ENCODE measurements at regions not wholly inside any gene's neighbourhood (a gene's known extent, or its start where the extent isn't known, plus 50 kb on each side); places are given as distances from the start of the nearest gene placed in this dataset.
"Not testable (repeated sequence)": the region's sequence is repeated elsewhere in the genome, so short reads cannot be mapped to it uniquely, and the experiment has no call there.

- no peak for TF ChIP-seq RARB (CRISPR knock-in tag; IDR thresholded peaks at IDR 0.05)
- no peak for TF ChIP-seq GLIS3 (CRISPR knock-in tag; IDR thresholded peaks at IDR 0.05)
- TF ChIP-seq ISL1 (CRISPR knock-in tag; IDR thresholded peaks at IDR 0.05): no peak
- no peak for TF ChIP-seq PPARA (CRISPR knock-in tag; IDR thresholded peaks at IDR 0.05; ENCODE audit: borderline replicate concordance)
- TF ChIP-seq ARNTL (CRISPR knock-in tag; IDR thresholded peaks at IDR 0.05; ENCODE audit: borderline replicate concordance, low read depth): no peak
- no peak for TF ChIP-seq BACH2 (CRISPR knock-in tag; IDR thresholded peaks at IDR 0.05; ENCODE audit: borderline replicate concordance)
- no peak for TF ChIP-seq ZNF70 (CRISPR knock-in tag; IDR thresholded peaks at IDR 0.05)
- TF ChIP-seq, protein P1, sequence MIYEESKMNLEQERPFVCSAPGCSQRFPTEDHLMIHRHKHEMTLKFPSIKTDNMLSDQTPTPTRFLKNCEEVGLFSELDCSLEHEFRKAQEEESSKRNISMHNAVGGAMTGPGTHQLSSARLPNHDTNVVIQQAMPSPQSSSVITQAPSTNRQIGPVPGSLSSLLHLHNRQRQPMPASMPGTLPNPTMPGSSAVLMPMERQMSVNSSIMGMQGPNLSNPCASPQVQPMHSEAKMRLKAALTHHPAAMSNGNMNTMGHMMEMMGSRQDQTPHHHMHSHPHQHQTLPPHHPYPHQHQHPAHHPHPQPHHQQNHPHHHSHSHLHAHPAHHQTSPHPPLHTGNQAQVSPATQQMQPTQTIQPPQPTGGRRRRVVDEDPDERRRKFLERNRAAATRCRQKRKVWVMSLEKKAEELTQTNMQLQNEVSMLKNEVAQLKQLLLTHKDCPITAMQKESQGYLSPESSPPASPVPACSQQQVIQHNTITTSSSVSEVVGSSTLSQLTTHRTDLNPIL (CRISPR knock-in tag; IDR thresholded peaks at IDR 0.05; ENCODE audit: low read depth): no peak
- TF ChIP-seq CSDC2 (CRISPR knock-in tag; IDR thresholded peaks at IDR 0.05): no peak
- TF ChIP-seq TCF4 (CRISPR knock-in tag; IDR thresholded peaks at IDR 0.05; ENCODE audit: borderline replicate concordance): no peak
- no peak for TF ChIP-seq SNAI2 (CRISPR knock-in tag; IDR thresholded peaks at IDR 0.05)
- no peak for ATAC-seq
Measured at GRCh38 chr1:220966473-220966872, 87.2 kb downstream of the HLX start.

GRCh38 chr1:220966881-220967611, 87.8 kb downstream of the HLX start:
- peak; percentile 71 for ATAC-seq
- no peak for TF ChIP-seq ISL1 (CRISPR knock-in tag; IDR thresholded peaks at IDR 0.05)
- TF ChIP-seq, protein P2, sequence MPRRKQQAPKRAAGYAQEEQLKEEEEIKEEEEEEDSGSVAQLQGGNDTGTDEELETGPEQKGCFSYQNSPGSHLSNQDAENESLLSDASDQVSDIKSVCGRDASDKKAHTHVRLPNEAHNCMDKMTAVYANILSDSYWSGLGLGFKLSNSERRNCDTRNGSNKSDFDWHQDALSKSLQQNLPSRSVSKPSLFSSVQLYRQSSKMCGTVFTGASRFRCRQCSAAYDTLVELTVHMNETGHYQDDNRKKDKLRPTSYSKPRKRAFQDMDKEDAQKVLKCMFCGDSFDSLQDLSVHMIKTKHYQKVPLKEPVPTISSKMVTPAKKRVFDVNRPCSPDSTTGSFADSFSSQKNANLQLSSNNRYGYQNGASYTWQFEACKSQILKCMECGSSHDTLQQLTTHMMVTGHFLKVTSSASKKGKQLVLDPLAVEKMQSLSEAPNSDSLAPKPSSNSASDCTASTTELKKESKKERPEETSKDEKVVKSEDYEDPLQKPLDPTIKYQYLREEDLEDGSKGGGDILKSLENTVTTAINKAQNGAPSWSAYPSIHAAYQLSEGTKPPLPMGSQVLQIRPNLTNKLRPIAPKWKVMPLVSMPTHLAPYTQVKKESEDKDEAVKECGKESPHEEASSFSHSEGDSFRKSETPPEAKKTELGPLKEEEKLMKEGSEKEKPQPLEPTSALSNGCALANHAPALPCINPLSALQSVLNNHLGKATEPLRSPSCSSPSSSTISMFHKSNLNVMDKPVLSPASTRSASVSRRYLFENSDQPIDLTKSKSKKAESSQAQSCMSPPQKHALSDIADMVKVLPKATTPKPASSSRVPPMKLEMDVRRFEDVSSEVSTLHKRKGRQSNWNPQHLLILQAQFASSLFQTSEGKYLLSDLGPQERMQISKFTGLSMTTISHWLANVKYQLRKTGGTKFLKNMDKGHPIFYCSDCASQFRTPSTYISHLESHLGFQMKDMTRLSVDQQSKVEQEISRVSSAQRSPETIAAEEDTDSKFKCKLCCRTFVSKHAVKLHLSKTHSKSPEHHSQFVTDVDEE (CRISPR knock-in tag; IDR thresholded peaks at IDR 0.05): 0 out of 2 replicates have a peak, but pooled peaks have one; percentile 37

GRCh38 chr1:220967911-220968310, 88.7 kb downstream of the HLX start:
- ATAC-seq: no peak
- TF ChIP-seq TCF4 (CRISPR knock-in tag; IDR thresholded peaks at IDR 0.05; ENCODE audit: borderline replicate concordance): no peak
- TF ChIP-seq RARB (CRISPR knock-in tag; IDR thresholded peaks at IDR 0.05): no peak
- TF ChIP-seq, protein P2 (CRISPR knock-in tag; IDR thresholded peaks at IDR 0.05): no peak
- TF ChIP-seq GLIS3 (CRISPR knock-in tag; IDR thresholded peaks at IDR 0.05): no peak
- TF ChIP-seq CSDC2 (CRISPR knock-in tag; IDR thresholded peaks at IDR 0.05): no peak
- TF ChIP-seq ISL1 (CRISPR knock-in tag; IDR thresholded peaks at IDR 0.05): no peak
- TF ChIP-seq ZFP30 (CRISPR knock-in tag; IDR thresholded peaks at IDR 0.05): no peak

GRCh38 chr1:220969281-220969680, 90.0 kb downstream of the HLX start:
- peak; percentile 33; the same call in 1 of the 2 replicates for TF ChIP-seq ZNF8 (CRISPR knock-in tag; IDR thresholded peaks at IDR 0.05)
- ATAC-seq: not testable (repeated sequence)

DNA sequence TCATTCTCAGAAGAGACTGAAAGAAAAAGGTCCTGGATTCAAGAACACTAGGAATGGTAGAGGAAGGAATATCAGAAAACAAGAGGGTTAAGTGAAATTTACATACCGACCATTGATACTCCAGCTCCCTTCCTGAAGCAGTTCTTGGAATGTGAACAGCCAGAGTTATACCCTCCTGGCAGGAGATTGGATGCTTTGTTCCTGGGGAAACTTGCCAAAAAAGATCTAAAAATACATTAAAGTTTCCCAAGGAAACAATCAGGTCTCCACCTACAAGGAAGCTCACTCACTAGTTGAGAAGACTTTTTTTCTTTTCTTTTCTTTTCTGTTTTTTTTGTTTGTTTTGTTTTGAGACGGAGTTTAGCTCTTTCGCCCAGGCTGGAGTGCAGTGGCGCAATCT, 91.1 kb downstream of the HLX start:
- peak; percentile 45 for ATAC-seq
- TF ChIP-seq ZNF70 (CRISPR knock-in tag; IDR thresholded peaks at IDR 0.05) (no peak), ESRRG (CRISPR knock-in tag; IDR thresholded peaks at IDR 0.05) (no peak)

- ATAC-seq: no peak
- TF ChIP-seq CSDC2 (CRISPR knock-in tag; IDR thresholded peaks at IDR 0.05) (no peak), PPARA (CRISPR knock-in tag; IDR thresholded peaks at IDR 0.05; ENCODE audit: borderline replicate concordance) (no peak), ZFP3 (CRISPR knock-in tag; IDR thresholded peaks at IDR 0.05) (no peak), TOX (CRISPR knock-in tag; IDR thresholded peaks at IDR 0.05; ENCODE audit: borderline replicate concordance) (no peak), BACH2 (CRISPR knock-in tag; IDR thresholded peaks at IDR 0.05; ENCODE audit: borderline replicate concordance) (no peak), ZNF70 (CRISPR knock-in tag; IDR thresholded peaks at IDR 0.05) (no peak), GLIS3 (CRISPR knock-in tag; IDR thresholded peaks at IDR 0.05) (no peak), TCF4 (CRISPR knock-in tag; IDR thresholded peaks at IDR 0.05; ENCODE audit: borderline replicate concordance) (no peak), ZNF565 (CRISPR knock-in tag; conservative IDR thresholded peaks at IDR 0.05; ENCODE audit: low read depth) (no peak)
- TF ChIP-seq, protein P3, sequence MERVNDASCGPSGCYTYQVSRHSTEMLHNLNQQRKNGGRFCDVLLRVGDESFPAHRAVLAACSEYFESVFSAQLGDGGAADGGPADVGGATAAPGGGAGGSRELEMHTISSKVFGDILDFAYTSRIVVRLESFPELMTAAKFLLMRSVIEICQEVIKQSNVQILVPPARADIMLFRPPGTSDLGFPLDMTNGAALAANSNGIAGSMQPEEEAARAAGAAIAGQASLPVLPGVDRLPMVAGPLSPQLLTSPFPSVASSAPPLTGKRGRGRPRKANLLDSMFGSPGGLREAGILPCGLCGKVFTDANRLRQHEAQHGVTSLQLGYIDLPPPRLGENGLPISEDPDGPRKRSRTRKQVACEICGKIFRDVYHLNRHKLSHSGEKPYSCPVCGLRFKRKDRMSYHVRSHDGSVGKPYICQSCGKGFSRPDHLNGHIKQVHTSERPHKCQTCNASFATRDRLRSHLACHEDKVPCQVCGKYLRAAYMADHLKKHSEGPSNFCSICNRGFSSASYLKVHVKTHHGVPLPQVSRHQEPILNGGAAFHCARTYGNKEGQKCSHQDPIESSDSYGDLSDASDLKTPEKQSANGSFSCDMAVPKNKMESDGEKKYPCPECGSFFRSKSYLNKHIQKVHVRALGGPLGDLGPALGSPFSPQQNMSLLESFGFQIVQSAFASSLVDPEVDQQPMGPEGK (CRISPR knock-in tag; IDR thresholded peaks at IDR 0.05; ENCODE audit: borderline replicate concordance): no peak
Measured at GRCh38 chr1:220971221-220971620, 92.0 kb downstream of the HLX start.
